HEK293 (cell line): ENCODE measurements at regions not wholly inside any gene's neighbourhood (a gene's known extent, or its start where the extent isn't known, plus 50 kb on each side); places are given as distances from the start of the nearest gene placed in this dataset.

ENCODE experiments used
- CTCF ChIA-PET: fragments of 350-600 bp; formaldehyde crosslinking; extraction: SDS; loops from one replicate; lab custom pipeline; 2021; ENCODE audit warnings: antibody characterized with exemption; lab: Yijun Ruan, JAX
- POLR2A ChIA-PET: fragments of 300-600 bp; formaldehyde crosslinking; extraction: SDS; loops from one replicate; lab custom pipeline; 2020; ENCODE audit warnings: antibody characterized with exemption, inconsistent platforms; lab: Yijun Ruan, JAX
- H3K27ac ChIP-seq: fragments of 200-500 bp; sonication (Bioruptor generic); 2 replicates; pipeline ENCODE4 v1.5.1; 2014; ENCODE audit warnings: low read depth, low read length, control low read depth, inconsistent platforms; ENCODE audit errors: extremely low read depth
- H3K36me3 ChIP-seq, 2 experiments: fragments of 200-500 bp in 1 of 2; sonication (Bioruptor generic) in 1 of 2; 1 replicate in 1 of 2; 2 replicates in 1 of 2; pipeline ENCODE4 v1.5.1; 2014 to 2017; ENCODE audit warnings: inconsistent platforms in 2 of 2, low read length in 2 of 2; ENCODE audit not compliant: control insufficient read depth in 2 of 2, insufficient read depth in 1 of 2
- H3K4me1 ChIP-seq: fragments of 200-500 bp; sonication (Bioruptor generic); 2 replicates; pipeline ENCODE4 v1.5.1; 2014; ENCODE audit warnings: mild to moderate bottlenecking, low read length, inconsistent platforms; ENCODE audit not compliant: control insufficient read depth, insufficient read depth
- H3K4me3 ChIP-seq: 2 replicates; pipeline ENCODE4 v1.5.1; 2011; ENCODE audit warnings: low read depth, mild to moderate bottlenecking, control low read depth, low read length, moderate library complexity
- H3K9me3 ChIP-seq: fragments of 200-500 bp; sonication (Bioruptor generic); 2 replicates; pipeline ENCODE4 v1.5.1; 2014; ENCODE audit warnings: low read depth, low read length, inconsistent platforms; ENCODE audit not compliant: control insufficient read depth, insufficient read depth
- FEZF1 ChIP-seq: fragments of 450-650 bp; formaldehyde crosslinking; IDR thresholded peaks from 2 replicates; pipeline ENCODE4 v1.5.1; 2016; ENCODE audit warnings: missing biosample characterization, missing genetic modification characterization
- KLF1 ChIP-seq: fragments of 450-650 bp; formaldehyde crosslinking; IDR thresholded peaks from 2 replicates; pipeline ENCODE4 v1.5.1; 2016; ENCODE audit warnings: missing biosample characterization, missing genetic modification characterization
- PRDM1 ChIP-seq: fragments of 450-650 bp; formaldehyde crosslinking; IDR thresholded peaks from 2 replicates; pipeline ENCODE4; 2016; ENCODE audit warnings: missing biosample characterization, missing genetic modification characterization
- ZBTB17 ChIP-seq: fragments of 450-650 bp; formaldehyde crosslinking; IDR thresholded peaks from 2 replicates; pipeline ENCODE4 v1.5.1; 2016; ENCODE audit warnings: missing biosample characterization, missing genetic modification characterization
- ZNF23 ChIP-seq: fragments of 450-650 bp; formaldehyde crosslinking; IDR thresholded peaks from 2 replicates; pipeline ENCODE4 v1.5.1; 2016; ENCODE audit warnings: missing biosample characterization, missing genetic modification characterization, borderline replicate concordance
- ZNF324 ChIP-seq: fragments of 450-650 bp; formaldehyde crosslinking; IDR thresholded peaks from 2 replicates; pipeline ENCODE4 v1.5.1; 2016; ENCODE audit warnings: missing biosample characterization, missing genetic modification characterization
- ZNF621 ChIP-seq: fragments of 450-650 bp; formaldehyde crosslinking; IDR thresholded peaks from 2 replicates; pipeline ENCODE4 v1.5.1; 2017; ENCODE audit warnings: missing biosample characterization, missing genetic modification characterization
- ZNF623 ChIP-seq: fragments of 450-650 bp; formaldehyde crosslinking; IDR thresholded peaks from 2 replicates; pipeline ENCODE4 v1.5.1; 2016; ENCODE audit warnings: missing biosample characterization, missing genetic modification characterization
- ZNF629 ChIP-seq: fragments of 450-650 bp; formaldehyde crosslinking; IDR thresholded peaks from 2 replicates; pipeline ENCODE4 v1.5.1; 2017; ENCODE audit warnings: missing biosample characterization, missing genetic modification characterization
- TF ChIP-seq, protein P1 (sequence below): fragments of 450-650 bp; formaldehyde crosslinking; IDR thresholded peaks from 2 replicates; pipeline ENCODE4 v1.5.1; 2016; ENCODE audit warnings: missing biosample characterization, missing genetic modification characterization
- TF ChIP-seq, protein P2 (sequence below): fragments of 450-650 bp; formaldehyde crosslinking; IDR thresholded peaks from 2 replicates; pipeline ENCODE4 v1.5.1; 2017; ENCODE audit warnings: missing biosample characterization, missing genetic modification characterization
- TF ChIP-seq, protein P3 (sequence below): fragments of 450-650 bp; formaldehyde crosslinking; IDR thresholded peaks from 2 replicates; pipeline ENCODE4 v1.5.1; 2016; ENCODE audit warnings: missing biosample characterization, missing genetic modification characterization, low read depth
- TF ChIP-seq, protein P4 (sequence below): fragments of 450-650 bp; formaldehyde crosslinking; IDR thresholded peaks from 2 replicates; pipeline ENCODE4 v1.5.1; 2016; ENCODE audit warnings: missing biosample characterization, missing genetic modification characterization
- TF ChIP-seq, protein P5 (sequence below): fragments of 450-650 bp; formaldehyde crosslinking; IDR thresholded peaks from 2 replicates; pipeline ENCODE4; 2016; ENCODE audit warnings: missing biosample characterization, missing genetic modification characterization
- TF ChIP-seq, protein P6 (sequence below): fragments of 450-650 bp; formaldehyde crosslinking; IDR thresholded peaks from 2 replicates; pipeline ENCODE4 v1.5.1; 2016; ENCODE audit warnings: missing biosample characterization, missing genetic modification characterization
- TF ChIP-seq, protein P7 (sequence below): fragments of 450-650 bp; formaldehyde crosslinking; IDR thresholded peaks from 2 replicates; pipeline ENCODE4 v1.5.1; 2016; ENCODE audit warnings: missing biosample characterization, missing genetic modification characterization
- TF ChIP-seq, protein P8 (sequence below): fragments of 450-650 bp; formaldehyde crosslinking; IDR thresholded peaks from 2 replicates; pipeline ENCODE4 v1.5.1; 2016; ENCODE audit warnings: missing biosample characterization, missing genetic modification characterization

DNA sequence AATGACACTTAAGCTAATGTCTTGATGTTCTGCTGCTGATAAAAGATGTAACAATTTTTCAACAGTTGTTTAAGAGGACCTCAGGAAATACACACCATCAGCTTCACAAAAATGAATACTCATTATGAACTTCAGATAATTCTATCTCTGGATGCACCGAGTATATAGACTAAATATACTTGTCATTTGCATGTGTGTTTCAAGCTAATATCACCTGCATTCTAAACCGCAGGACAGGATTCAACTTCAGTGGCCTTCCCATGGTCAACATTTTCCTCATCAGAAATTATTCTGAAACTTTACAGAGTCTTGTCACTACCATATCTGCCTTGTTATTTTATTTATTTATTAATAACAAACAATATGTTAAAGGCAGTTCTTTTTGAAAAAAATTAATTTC, 717.0 kb upstream of the CCDC179 start:
- H3K27ac ChIP-seq = no peak overlapping the region
- TF ChIP-seq, protein P1, sequence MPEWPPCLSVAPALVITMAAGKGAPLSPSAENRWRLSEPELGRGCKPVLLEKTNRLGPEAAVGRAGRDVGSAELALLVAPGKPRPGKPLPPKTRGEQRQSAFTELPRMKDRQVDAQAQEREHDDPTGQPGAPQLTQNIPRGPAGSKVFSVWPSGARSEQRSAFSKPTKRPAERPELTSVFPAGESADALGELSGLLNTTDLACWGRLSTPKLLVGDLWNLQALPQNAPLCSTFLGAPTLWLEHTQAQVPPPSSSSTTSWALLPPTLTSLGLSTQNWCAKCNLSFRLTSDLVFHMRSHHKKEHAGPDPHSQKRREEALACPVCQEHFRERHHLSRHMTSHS (tag by site-specific recombination) = no peak
- TF ChIP-seq PRDM1 (tag by site-specific recombination) (no peak), KLF1 (tag by site-specific recombination) (no peak), FEZF1 (tag by site-specific recombination) (no peak), ZNF623 (tag by site-specific recombination) (no peak)
- TF ChIP-seq, protein P2, sequence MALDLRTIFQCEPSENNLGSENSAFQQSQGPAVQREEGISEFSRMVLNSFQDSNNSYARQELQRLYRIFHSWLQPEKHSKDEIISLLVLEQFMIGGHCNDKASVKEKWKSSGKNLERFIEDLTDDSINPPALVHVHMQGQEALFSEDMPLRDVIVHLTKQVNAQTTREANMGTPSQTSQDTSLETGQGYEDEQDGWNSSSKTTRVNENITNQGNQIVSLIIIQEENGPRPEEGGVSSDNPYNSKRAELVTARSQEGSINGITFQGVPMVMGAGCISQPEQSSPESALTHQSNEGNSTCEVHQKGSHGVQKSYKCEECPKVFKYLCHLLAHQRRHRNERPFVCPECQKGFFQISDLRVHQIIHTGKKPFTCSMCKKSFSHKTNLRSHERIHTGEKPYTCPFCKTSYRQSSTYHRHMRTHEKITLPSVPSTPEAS (tag by site-specific recombination) = no peak
- TF ChIP-seq, all 188 proteins: peak for 0
- Histone ChIP-seq H3K9me3 (no peaks in the 10 kb centered on the region), H3K36me3 (no peaks in the 10 kb centered on the region), H3K4me1 (no peaks in the 10 kb centered on the region), H3K4me3 (no peak overlapping the region)
- ChIA-PET POLR2A (no interaction called here), CTCF (no interaction called here)

DNA sequence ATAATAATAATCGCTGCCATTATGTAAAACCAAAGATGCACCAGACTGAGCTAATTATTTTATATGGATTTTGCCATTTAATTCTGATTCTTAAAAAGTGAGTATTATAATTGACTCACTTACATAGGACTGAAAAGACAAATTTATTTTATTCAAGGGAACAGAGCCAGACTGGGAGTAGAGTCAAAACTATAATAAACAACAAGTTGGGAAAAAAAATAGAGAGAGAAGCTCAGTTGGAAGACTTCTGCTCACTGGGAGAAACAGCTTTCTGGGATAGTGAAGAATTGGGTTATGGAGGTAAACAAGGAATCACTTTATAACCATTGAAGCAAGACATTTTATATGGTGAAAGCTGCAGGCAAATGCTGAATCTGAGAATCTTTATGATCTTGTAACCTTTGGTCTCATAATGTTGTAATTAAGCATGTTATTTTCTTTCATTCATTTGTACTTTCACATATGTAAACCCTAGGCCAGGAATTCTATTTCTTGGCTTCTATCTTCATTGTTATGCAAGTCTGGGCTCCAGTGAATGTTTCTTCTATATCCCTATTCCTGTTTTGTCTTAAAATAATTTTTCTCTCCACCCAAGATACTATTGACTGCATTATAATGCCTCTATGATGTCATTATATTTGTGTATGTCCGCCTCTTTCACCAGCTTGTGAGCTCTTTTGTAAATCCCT, 725.3 kb upstream of the CCDC179 start:
- no peaks in the 10 kb centered on the region for H3K36me3 ChIP-seq
- CTCF ChIA-PET = no interaction called here
- H3K9me3 ChIP-seq = no peaks in the 10 kb centered on the region
- no peak overlapping the region for H3K4me3 ChIP-seq
- H3K4me1 ChIP-seq = no peaks in the 10 kb centered on the region
- TF ChIP-seq, protein P3, sequence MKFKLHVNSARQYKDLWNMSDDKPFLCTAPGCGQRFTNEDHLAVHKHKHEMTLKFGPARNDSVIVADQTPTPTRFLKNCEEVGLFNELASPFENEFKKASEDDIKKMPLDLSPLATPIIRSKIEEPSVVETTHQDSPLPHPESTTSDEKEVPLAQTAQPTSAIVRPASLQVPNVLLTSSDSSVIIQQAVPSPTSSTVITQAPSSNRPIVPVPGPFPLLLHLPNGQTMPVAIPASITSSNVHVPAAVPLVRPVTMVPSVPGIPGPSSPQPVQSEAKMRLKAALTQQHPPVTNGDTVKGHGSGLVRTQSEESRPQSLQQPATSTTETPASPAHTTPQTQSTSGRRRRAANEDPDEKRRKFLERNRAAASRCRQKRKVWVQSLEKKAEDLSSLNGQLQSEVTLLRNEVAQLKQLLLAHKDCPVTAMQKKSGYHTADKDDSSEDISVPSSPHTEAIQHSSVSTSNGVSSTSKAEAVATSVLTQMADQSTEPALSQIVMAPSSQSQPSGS (tag by site-specific recombination) = 0 out of 2 replicates have a peak, but pooled peaks have one; percentile 11
- TF ChIP-seq, protein P4, sequence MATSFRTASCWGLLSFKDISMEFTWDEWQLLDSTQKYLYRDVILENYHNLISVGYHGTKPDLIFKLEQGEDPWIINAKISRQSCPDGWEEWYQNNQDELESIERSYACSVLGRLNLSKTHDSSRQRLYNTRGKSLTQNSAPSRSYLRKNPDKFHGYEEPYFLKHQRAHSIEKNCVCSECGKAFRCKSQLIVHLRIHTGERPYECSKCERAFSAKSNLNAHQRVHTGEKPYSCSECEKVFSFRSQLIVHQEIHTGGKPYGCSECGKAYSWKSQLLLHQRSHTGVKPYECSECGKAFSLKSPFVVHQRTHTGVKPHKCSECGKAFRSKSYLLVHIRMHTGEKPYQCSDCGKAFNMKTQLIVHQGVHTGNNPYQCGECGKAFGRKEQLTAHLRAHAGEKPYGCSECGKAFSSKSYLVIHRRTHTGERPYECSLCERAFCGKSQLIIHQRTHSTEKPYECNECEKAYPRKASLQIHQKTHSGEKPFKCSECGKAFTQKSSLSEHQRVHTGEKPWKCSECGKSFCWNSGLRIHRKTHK (tag by site-specific recombination) = no peak
- TF ChIP-seq, all 188 proteins: peak for 1
- POLR2A ChIA-PET = no interaction called here
- H3K27ac ChIP-seq = no peak overlapping the region

DNA sequence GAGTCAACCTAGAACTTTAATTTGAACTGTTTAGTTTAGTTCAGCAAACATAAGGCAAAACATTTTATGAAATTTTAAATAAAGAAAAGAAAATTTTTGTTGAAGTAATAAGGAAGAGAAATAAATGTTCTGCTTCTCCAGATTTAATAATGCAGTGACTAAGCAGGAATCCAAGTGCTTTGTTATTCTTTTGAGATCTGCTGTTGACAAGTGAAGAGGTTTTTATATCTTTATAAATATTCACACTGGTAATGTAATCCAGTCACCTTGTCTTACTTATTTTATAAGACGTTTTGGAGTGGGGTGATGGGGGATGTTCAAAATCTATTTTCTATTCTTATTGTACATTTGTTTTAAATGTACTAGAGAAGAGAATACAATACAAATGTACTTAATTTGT, 725.9 kb upstream of the CCDC179 start:
- Histone ChIP-seq H3K4me1 (no peaks in the 10 kb centered on the region), H3K36me3 (no peaks in the 10 kb centered on the region), H3K27ac (no peak overlapping the region), H3K9me3 (no peaks in the 10 kb centered on the region), H3K4me3 (no peak overlapping the region)
- ChIA-PET CTCF (no interaction called here), POLR2A (no interaction called here)
- TF ChIP-seq ZNF621 (no peak), ZBTB17 (tag by site-specific recombination) (no peak), ZNF629 (tag by site-specific recombination) (no peak), ZNF324 (tag by site-specific recombination) (no peak), ZNF23 (no peak)
- TF ChIP-seq, protein P5, sequence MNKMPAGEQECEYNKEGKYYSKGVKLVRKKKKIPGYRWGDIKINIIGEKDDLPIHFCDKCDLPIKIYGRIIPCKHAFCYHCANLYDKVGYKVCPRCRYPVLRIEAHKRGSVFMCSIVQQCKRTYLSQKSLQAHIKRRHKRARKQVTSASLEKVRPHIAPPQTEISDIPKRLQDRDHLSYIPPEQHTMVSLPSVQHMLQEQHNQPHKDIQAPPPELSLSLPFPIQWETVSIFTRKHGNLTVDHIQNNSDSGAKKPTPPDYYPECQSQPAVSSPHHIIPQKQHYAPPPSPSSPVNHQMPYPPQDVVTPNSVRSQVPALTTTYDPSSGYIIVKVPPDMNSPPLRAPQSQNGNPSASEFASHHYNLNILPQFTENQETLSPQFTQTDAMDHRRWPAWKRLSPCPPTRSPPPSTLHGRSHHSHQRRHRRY (tag by site-specific recombination) = no peak
- TF ChIP-seq, protein P6, sequence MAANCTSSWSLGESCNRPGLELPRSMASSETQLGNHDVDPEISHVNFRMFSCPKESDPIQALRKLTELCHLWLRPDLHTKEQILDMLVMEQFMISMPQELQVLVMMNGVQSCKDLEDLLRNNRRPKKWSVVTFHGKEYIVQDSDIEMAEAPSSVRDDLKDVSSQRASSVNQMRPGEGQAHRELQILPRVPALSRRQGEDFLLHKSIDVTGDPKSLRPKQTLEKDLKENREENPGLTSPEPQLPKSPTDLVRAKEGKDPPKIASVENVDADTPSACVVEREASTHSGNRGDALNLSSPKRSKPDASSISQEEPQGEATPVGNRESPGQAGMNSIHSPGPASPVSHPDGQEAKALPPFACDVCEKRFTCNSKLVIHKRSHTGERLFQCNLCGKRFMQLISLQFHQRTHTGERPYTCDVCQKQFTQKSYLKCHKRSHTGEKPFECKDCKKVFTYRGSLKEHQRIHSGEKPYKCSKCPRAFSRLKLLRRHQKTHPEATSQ (tag by site-specific recombination) = no peak
- TF ChIP-seq, protein P7, sequence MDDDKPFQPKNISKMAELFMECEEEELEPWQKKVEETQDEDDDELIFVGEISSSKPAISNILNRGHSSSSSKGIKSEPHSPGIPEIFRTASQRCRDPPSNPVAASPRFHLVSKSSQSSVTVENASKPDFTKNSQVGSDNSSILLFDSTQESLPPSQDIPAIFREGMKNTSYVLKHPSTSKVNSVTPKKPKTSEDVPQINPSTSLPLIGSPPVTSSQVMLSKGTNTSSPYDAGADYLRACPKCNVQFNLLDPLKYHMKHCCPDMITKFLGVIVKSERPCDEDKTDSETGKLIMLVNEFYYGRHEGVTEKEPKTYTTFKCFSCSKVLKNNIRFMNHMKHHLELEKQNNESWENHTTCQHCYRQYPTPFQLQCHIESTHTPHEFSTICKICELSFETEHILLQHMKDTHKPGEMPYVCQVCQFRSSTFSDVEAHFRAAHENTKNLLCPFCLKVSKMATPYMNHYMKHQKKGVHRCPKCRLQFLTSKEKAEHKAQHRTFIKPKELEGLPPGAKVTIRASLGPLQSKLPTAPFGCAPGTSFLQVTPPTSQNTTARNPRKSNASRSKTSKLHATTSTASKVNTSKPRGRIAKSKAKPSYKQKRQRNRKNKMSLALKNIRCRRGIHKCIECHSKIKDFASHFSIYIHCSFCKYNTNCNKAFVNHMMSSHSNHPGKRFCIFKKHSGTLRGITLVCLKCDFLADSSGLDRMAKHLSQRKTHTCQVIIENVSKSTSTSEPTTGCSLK (tag by site-specific recombination) = no peak
- TF ChIP-seq, protein P3 (tag by site-specific recombination) = no peak
- TF ChIP-seq, protein P8, sequence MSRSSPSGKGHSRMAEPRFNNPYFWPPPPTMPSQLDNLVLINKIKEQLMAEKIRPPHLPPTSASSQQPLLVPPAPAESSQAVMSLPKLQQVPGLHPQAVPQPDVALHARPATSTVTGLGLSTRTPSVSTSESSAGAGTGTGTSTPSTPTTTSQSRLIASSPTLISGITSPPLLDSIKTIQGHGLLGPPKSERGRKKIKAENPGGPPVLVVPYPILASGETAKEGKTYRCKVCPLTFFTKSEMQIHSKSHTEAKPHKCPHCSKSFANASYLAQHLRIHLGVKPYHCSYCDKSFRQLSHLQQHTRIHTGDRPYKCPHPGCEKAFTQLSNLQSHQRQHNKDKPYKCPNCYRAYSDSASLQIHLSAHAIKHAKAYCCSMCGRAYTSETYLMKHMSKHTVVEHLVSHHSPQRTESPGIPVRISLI (tag by site-specific recombination) = no peak
